NCI-H2171 treated with DMSO at 0.1 percent for 48 hours (cell line): ENCODE measurements at regions not wholly inside any gene's neighbourhood (a gene's known extent, or its start where the extent isn't known, plus 50 kb on each side); places are given as distances from the start of the nearest gene placed in this dataset.

Source experiments
- DNase-seq: peaks from one replicate; lab custom pipeline; 2025; lab: John Stamatoyannopoulos, UW

GRCh38 chr15:60095711-60096110 lies 91.6 kb downstream of the FOXB1 start:
- no peak for DNase-seq

GRCh38 chr15:60096157-60096556 lies 92.0 kb downstream of the FOXB1 start:
- DNase-seq, result no peak

- no peak for DNase-seq
Observed at GRCh38 chr15:60101416-60101815, 97.3 kb downstream of the FOXB1 start.

- DNase-seq, result no peak
Observed at GRCh38 chr15:60102748-60103147, 98.6 kb downstream of the FOXB1 start.

GRCh38 chr15:60110909-60111308 lies 106.8 kb downstream of the FOXB1 start:
- no peak for DNase-seq

- peak; percentile 7 for DNase-seq
Observed at GRCh38 chr15:60115579-60116380, 111.7 kb downstream of the FOXB1 start.

GRCh38 chr15:60116456-60117089 lies 112.5 kb downstream of the FOXB1 start:
- no peak for DNase-seq

- DNase-seq, result no peak
Observed at GRCh38 chr15:60118146-60118545, 114.0 kb downstream of the FOXB1 start.

- DNase-seq, result no peak
Observed at GRCh38 chr15:60118626-60119025, 114.5 kb downstream of the FOXB1 start.

- DNase-seq, result no peak
Observed at GRCh38 chr15:60119101-60119500, 115.0 kb downstream of the FOXB1 start.

GRCh38 chr15:60120100-60120499 lies 116.0 kb downstream of the FOXB1 start:
- DNase-seq, result no peak

- no peak for DNase-seq
Observed at GRCh38 chr15:60121845-60122244, 117.7 kb downstream of the FOXB1 start.

GRCh38 chr15:60122691-60123090 lies 118.6 kb downstream of the FOXB1 start:
- no peak for DNase-seq

GRCh38 chr15:60124460-60125070 lies 120.5 kb downstream of the FOXB1 start:
- no peak for DNase-seq

GRCh38 chr15:60125334-60125733 lies 121.2 kb downstream of the FOXB1 start:
- DNase-seq, result no peak

GRCh38 chr15:60126200-60126599 lies 122.1 kb downstream of the FOXB1 start:
- DNase-seq, result no peak

GRCh38 chr15:60126661-60127060 lies 122.5 kb downstream of the FOXB1 start:
- no peak for DNase-seq

GRCh38 chr15:60128000-60128376 lies 123.9 kb downstream of the FOXB1 start:
- no peak for DNase-seq

- DNase-seq, result no peak
Observed at GRCh38 chr15:60128710-60129109, 124.6 kb downstream of the FOXB1 start.

- DNase-seq, result no peak
Observed at GRCh38 chr15:60130398-60130797, 126.3 kb downstream of the FOXB1 start.

- DNase-seq, result no peak
Observed at GRCh38 chr15:60130821-60131220, 126.7 kb downstream of the FOXB1 start.

- DNase-seq, result peak; percentile 4
Observed at GRCh38 chr15:60134609-60135008, 130.5 kb downstream of the FOXB1 start.

GRCh38 chr15:60135961-60136360 lies 131.8 kb downstream of the FOXB1 start:
- DNase-seq, result no peak
